ENCODE measurements at regions not wholly inside any gene's neighbourhood (a gene's known extent, or its start where the extent isn't known, plus 50 kb on each side); places are given as distances from the start of the nearest gene placed in this dataset.
"Not testable (repeated sequence)": the region's sequence is repeated elsewhere in the genome, so short reads cannot be mapped to it uniquely, and the experiment has no call there.

DNA sequence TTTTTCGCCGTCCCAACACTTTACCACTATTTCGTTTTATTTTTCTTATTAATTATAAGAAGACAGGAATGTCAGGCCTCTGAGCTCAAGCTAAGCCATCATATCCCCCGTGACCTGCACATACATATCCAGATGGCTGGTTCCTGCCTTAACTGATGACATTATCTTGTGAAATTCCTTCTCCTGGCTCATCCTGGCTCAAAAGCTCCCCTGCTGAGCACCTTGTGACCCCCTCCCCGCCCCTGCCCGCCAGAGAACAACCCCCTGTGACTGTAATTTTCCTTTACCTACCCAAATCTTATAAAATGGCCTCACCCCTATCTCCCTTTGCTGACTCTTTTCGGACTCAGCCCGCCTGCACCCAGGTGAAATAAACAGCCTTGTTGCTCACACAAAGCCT is 978.9 kb downstream of the EPHA3 start:
- TF ChIP-seq, protein P1, sequence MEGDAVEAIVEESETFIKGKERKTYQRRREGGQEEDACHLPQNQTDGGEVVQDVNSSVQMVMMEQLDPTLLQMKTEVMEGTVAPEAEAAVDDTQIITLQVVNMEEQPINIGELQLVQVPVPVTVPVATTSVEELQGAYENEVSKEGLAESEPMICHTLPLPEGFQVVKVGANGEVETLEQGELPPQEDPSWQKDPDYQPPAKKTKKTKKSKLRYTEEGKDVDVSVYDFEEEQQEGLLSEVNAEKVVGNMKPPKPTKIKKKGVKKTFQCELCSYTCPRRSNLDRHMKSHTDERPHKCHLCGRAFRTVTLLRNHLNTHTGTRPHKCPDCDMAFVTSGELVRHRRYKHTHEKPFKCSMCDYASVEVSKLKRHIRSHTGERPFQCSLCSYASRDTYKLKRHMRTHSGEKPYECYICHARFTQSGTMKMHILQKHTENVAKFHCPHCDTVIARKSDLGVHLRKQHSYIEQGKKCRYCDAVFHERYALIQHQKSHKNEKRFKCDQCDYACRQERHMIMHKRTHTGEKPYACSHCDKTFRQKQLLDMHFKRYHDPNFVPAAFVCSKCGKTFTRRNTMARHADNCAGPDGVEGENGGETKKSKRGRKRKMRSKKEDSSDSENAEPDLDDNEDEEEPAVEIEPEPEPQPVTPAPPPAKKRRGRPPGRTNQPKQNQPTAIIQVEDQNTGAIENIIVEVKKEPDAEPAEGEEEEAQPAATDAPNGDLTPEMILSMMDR (IDR thresholded peaks at IDR 0.05; ENCODE audit: low read depth, low read length) = not testable (repeated sequence)
- not testable (repeated sequence) for TF ChIP-seq EZH2phosphoT487 (IDR thresholded peaks at IDR 0.05; ENCODE audit: low read depth)

All from OCI-LY3 (cell line).